KMS-11 (cell line): ENCODE measurements at regions not wholly inside any gene's neighbourhood (a gene's known extent, or its start where the extent isn't known, plus 50 kb on each side); places are given as distances from the start of the nearest gene placed in this dataset.

ENCODE experiments used
- H2AFZ ChIP-seq: fragments of 200-600 bp; sonication (generic); 2 replicates; pipeline ENCODE4 v1.6.1; 2016; ENCODE audit warnings: antibody characterized with exemption, mixed run types, low read depth
- H3K27ac ChIP-seq: fragments of 200-600 bp; sonication (generic); 2 replicates; pipeline ENCODE4 v1.6.1; 2016; ENCODE audit warnings: mild to moderate bottlenecking, mixed run types
- H3K27me3 ChIP-seq: fragments of 200-600 bp; sonication (generic); 2 replicates; pipeline ENCODE4 v1.6.1; 2017; ENCODE audit warnings: mild to moderate bottlenecking, low read depth, mixed run types, moderate library complexity; ENCODE audit not compliant: insufficient read depth
- H3K36me3 ChIP-seq: fragments of 200-600 bp; sonication (generic); 2 replicates; pipeline ENCODE4 v1.6.1; 2017; ENCODE audit warnings: mild to moderate bottlenecking, mixed run types; ENCODE audit not compliant: insufficient read depth
- H3K4me1 ChIP-seq: fragments of 200-600 bp; sonication (generic); 2 replicates; pipeline ENCODE4 v1.6.1; 2016; ENCODE audit warnings: mild to moderate bottlenecking, low read depth, mixed run types; ENCODE audit not compliant: poor library complexity, severe bottlenecking
- H3K4me2 ChIP-seq: fragments of 200-600 bp; sonication (generic); 2 replicates; pipeline ENCODE4 v1.7.0; 2016; ENCODE audit warnings: mild to moderate bottlenecking, mixed run types
- H3K4me3 ChIP-seq: fragments of 200-600 bp; sonication (generic); IDR thresholded peaks from 2 replicates; pipeline ENCODE4 v1.6.1; 2017; ENCODE audit warnings: low read depth, low read length, mixed read lengths; ENCODE audit not compliant: insufficient read depth
- H3K79me2 ChIP-seq: fragments of 200-600 bp; sonication (generic); 2 replicates; pipeline ENCODE4 v1.6.1; 2016; ENCODE audit warnings: low read depth, mixed run types; ENCODE audit not compliant: insufficient read depth
- H3K9ac ChIP-seq: fragments of 200-600 bp; sonication (generic); 2 replicates; pipeline ENCODE4 v1.6.1; 2016; ENCODE audit warnings: mild to moderate bottlenecking, mixed run types
- H4K20me1 ChIP-seq: fragments of 200-600 bp; sonication (generic); 2 replicates; pipeline ENCODE4 v1.6.1; 2016; ENCODE audit warnings: mild to moderate bottlenecking, mixed run types; ENCODE audit not compliant: insufficient read depth
- CTCF ChIP-seq: fragments of 200-600 bp; sonication (generic); conservative IDR thresholded peaks from 2 replicates; pipeline ENCODE4 v1.6.1; 2017; ENCODE audit warnings: low read depth, mild to moderate bottlenecking, antibody characterized with exemption, low read length, moderate library complexity, mixed read lengths

DNA sequence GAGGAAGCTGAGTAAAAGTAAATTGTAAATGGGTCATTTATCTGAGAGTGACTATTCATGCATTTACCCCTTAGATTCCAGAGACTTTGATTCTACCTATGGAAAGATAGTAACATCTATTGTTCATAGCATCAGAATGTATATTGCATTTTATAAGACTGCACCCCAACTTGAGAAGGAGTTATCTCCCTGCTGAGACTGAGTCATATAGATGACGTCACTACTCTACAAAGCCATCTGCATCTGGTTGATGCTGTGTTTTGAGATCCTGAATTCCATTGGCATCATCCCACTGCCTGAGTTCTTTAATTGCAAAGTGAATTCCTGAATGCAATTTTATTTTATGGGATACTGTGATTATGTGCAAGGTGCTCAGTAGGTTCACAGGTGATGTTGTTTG, 444.0 kb upstream of the SLC35B3 start:
- Histone ChIP-seq H3K4me3 (no peak overlapping the region), H3K4me1 (no peaks in the 10 kb centered on the region), H3K79me2 (no peaks in the 10 kb centered on the region), H3K27me3 (no peaks in the 10 kb centered on the region), H2AFZ (no peak overlapping the region), H4K20me1 (no peaks in the 10 kb centered on the region), H3K9ac (no peak overlapping the region), H3K36me3 (no peaks in the 10 kb centered on the region), H3K27ac (no peak overlapping the region), H3K4me2 (no peak overlapping the region)
- TF ChIP-seq CTCF: no peak

- H3K4me2 ChIP-seq: no peak overlapping the region
- no peaks in the 10 kb centered on the region for H3K4me1 ChIP-seq
- no peak for TF ChIP-seq CTCF
- H3K27me3 ChIP-seq: no peaks in the 10 kb centered on the region
- H3K4me3 ChIP-seq: no peak overlapping the region
- H4K20me1 ChIP-seq: no peaks in the 10 kb centered on the region
- no peak overlapping the region for H3K9ac ChIP-seq
- no peaks in the 10 kb centered on the region for H3K36me3 ChIP-seq
- H3K27ac ChIP-seq: no peak overlapping the region
- no peaks in the 10 kb centered on the region for H3K79me2 ChIP-seq
- no peak overlapping the region for H2AFZ ChIP-seq
Observed at GRCh38 chr6:8875986-8876385, 440.6 kb upstream of the SLC35B3 start.

DNA sequence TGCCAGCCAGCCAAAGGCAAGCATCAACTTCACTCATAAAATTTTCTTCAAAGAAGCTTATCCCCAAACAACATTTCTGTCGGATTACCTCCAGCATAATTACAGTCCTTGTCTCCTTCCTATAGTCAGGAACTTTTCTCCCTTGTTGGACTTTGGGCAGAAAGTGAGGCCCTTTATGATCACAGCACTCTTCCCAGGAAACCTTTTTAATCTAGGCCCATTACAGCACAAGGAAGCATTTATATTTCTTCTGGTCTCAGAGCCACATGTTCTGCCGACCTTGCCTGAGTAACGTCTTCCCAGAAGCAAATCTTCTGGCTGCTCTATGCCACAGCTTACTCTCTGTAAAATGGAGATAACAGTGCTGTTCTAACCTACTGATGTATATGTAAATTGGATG, 437.2 kb upstream of the SLC35B3 start:
- no peaks in the 10 kb centered on the region for H3K79me2 ChIP-seq
- no peak overlapping the region for H3K9ac ChIP-seq
- no peak overlapping the region for H3K27ac ChIP-seq
- no peaks in the 10 kb centered on the region for H4K20me1 ChIP-seq
- no peaks in the 10 kb centered on the region for H3K36me3 ChIP-seq
- no peak overlapping the region for H3K4me2 ChIP-seq
- no peak overlapping the region for H3K4me3 ChIP-seq
- no peaks in the 10 kb centered on the region for H3K27me3 ChIP-seq
- no peaks in the 10 kb centered on the region for H3K4me1 ChIP-seq
- TF ChIP-seq CTCF: no peak
- no peak overlapping the region for H2AFZ ChIP-seq

GRCh38 chr6:8865451-8865850, 430.1 kb upstream of the SLC35B3 start:
- H2AFZ ChIP-seq: no peak overlapping the region
- H3K4me3 ChIP-seq: no peak overlapping the region
- H3K36me3 ChIP-seq: no peaks in the 10 kb centered on the region
- H3K4me1 ChIP-seq: no peaks in the 10 kb centered on the region
- no peaks in the 10 kb centered on the region for H4K20me1 ChIP-seq
- H3K27ac ChIP-seq: no peak overlapping the region
- no peaks in the 10 kb centered on the region for H3K27me3 ChIP-seq
- H3K4me2 ChIP-seq: no peak overlapping the region
- H3K79me2 ChIP-seq: no peaks in the 10 kb centered on the region
- H3K9ac ChIP-seq: no peak overlapping the region
- no peak for TF ChIP-seq CTCF

DNA sequence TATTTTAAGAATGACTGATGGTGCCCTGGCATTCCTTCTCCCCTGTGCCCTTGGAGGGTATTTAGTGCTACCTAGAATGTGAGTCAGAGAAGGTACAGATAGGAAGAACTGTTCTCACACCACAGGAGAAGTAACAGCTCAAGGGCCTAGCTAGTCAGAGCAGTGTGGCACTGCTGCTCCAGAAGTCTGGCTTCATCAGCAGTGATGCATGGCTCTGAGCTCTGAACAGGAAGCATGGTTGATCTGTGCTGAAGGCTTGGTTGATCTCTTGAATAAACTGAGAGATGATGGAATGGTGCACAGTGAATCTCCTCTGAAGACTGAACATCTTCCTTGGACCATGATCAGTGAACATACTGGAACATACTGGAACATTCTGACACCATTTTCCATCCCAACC, 425.3 kb upstream of the SLC35B3 start:
- H3K27me3 ChIP-seq: no peaks in the 10 kb centered on the region
- no peaks in the 10 kb centered on the region for H3K36me3 ChIP-seq
- no peak overlapping the region for H3K27ac ChIP-seq
- H2AFZ ChIP-seq: no peak overlapping the region
- no peak overlapping the region for H3K4me3 ChIP-seq
- H3K79me2 ChIP-seq: no peaks in the 10 kb centered on the region
- no peaks in the 10 kb centered on the region for H3K4me1 ChIP-seq
- no peak overlapping the region for H3K4me2 ChIP-seq
- no peak overlapping the region for H3K9ac ChIP-seq
- TF ChIP-seq CTCF: no peak
- H4K20me1 ChIP-seq: no peaks in the 10 kb centered on the region
